SK-N-SH treated with all-trans-retinoic acid at 6 μM for 48 hours (cell line): ENCODE measurements at regions not wholly inside any gene's neighbourhood (a gene's known extent, or its start where the extent isn't known, plus 50 kb on each side); places are given as distances from the start of the nearest gene placed in this dataset.

ENCODE experiments used
- ATAC-seq: fragments of 200-7000 bp; cut with Tn5 transposase; 3 replicates; pipeline ENCODE4 v1.9.1; 2020; ENCODE audit warnings: mild to moderate bottlenecking, moderate library complexity
- ARNTL ChIP-seq: fragments of 450-650 bp; formaldehyde crosslinking; IDR thresholded peaks from 2 replicates; pipeline ENCODE4 v1.5.0; 2020; ENCODE audit warnings: low read depth, mild to moderate bottlenecking, moderate library complexity, borderline replicate concordance
- BACH2 ChIP-seq: fragments of 250-450 bp; sonication (Bioruptor Pico); IDR thresholded peaks from 2 replicates; pipeline ENCODE4 v1.9.0; 2021; ENCODE audit warnings: mild to moderate bottlenecking, borderline replicate concordance
- CSDC2 ChIP-seq: fragments of 250-450 bp; sonication (Bioruptor Pico); IDR thresholded peaks from 2 replicates; pipeline ENCODE4 v1.5.0; 2020; ENCODE audit warnings: mild to moderate bottlenecking, moderate library complexity
- CSRNP3 ChIP-seq: fragments of 250-450 bp; sonication (Bioruptor Pico); IDR thresholded peaks from 2 replicates; pipeline ENCODE4 v1.5.1; 2021; ENCODE audit warnings: mild to moderate bottlenecking, moderate library complexity
- GLIS3 ChIP-seq: fragments of 250-450 bp; sonication (Bioruptor Pico); IDR thresholded peaks from 2 replicates; pipeline ENCODE4 v1.5.0; 2020; ENCODE audit warnings: mild to moderate bottlenecking, moderate library complexity
- ISL1 ChIP-seq: fragments of 250-450 bp; sonication (Bioruptor Pico); IDR thresholded peaks from 2 replicates; pipeline ENCODE4 v2.1.2; 2022; ENCODE audit warnings: mild to moderate bottlenecking, moderate library complexity
- PATZ1 ChIP-seq: fragments of 250-450 bp; sonication (Bioruptor Pico); IDR thresholded peaks from 2 replicates; pipeline ENCODE4 v1.8.0; 2020; ENCODE audit warnings: mild to moderate bottlenecking, moderate library complexity, borderline replicate concordance
- POU6F1 ChIP-seq: fragments of 250-450 bp; sonication (Bioruptor Pico); IDR thresholded peaks from 2 replicates; pipeline ENCODE4 v1.8.0; 2021; ENCODE audit warnings: low read depth, mild to moderate bottlenecking, moderate library complexity, borderline replicate concordance
- RARB ChIP-seq: fragments of 250-450 bp; sonication (Bioruptor Pico); IDR thresholded peaks from 2 replicates; pipeline ENCODE4 v1.8.0; 2021; ENCODE audit warnings: mild to moderate bottlenecking, moderate library complexity
- SNAI2 ChIP-seq: fragments of 250-450 bp; sonication (Bioruptor Pico); IDR thresholded peaks from 2 replicates; pipeline ENCODE4 v1.5.0; 2020; ENCODE audit warnings: mild to moderate bottlenecking, moderate library complexity
- TOX ChIP-seq: fragments of 250-450 bp; sonication (Bioruptor Pico); IDR thresholded peaks from 2 replicates; pipeline ENCODE4 v1.8.0; 2021; ENCODE audit warnings: mild to moderate bottlenecking, moderate library complexity, borderline replicate concordance
- TSHZ2 ChIP-seq: fragments of 250-450 bp; sonication (Bioruptor Pico); IDR thresholded peaks from 2 replicates; pipeline ENCODE4 v1.5.0; 2020; ENCODE audit warnings: mild to moderate bottlenecking, moderate library complexity
- ZC3H10 ChIP-seq: fragments of 250-450 bp; sonication (Bioruptor Pico); IDR thresholded peaks from 2 replicates; pipeline ENCODE4 v1.5.1; 2021; ENCODE audit warnings: mild to moderate bottlenecking, moderate library complexity
- ZFP3 ChIP-seq: fragments of 250-450 bp; sonication (Bioruptor Pico); IDR thresholded peaks from 2 replicates; pipeline ENCODE4 v1.5.0; 2020; ENCODE audit warnings: mild to moderate bottlenecking, moderate library complexity
- ZFP30 ChIP-seq: fragments of 450-650 bp; formaldehyde crosslinking; IDR thresholded peaks from 2 replicates; pipeline ENCODE4 v1.5.0; 2022; ENCODE audit warnings: mild to moderate bottlenecking, moderate library complexity
- ZNF565 ChIP-seq: fragments of 450-650 bp; formaldehyde crosslinking; conservative IDR thresholded peaks from 2 replicates; pipeline ENCODE4 v1.5.0; 2020; ENCODE audit warnings: low read depth, mild to moderate bottlenecking, moderate library complexity
- ZNF70 ChIP-seq: fragments of 450-650 bp; formaldehyde crosslinking; IDR thresholded peaks from 2 replicates; pipeline ENCODE4 v1.5.0; 2020; ENCODE audit warnings: mild to moderate bottlenecking, moderate library complexity
- ZNF8 ChIP-seq: fragments of 450-650 bp; formaldehyde crosslinking; IDR thresholded peaks from 2 replicates; pipeline ENCODE4 v1.5.0; 2020; ENCODE audit warnings: mild to moderate bottlenecking, moderate library complexity
- TF ChIP-seq, protein P1 (sequence below): fragments of 250-450 bp; sonication (Bioruptor Pico); IDR thresholded peaks from 2 replicates; pipeline ENCODE4 v1.5.1; 2020; ENCODE audit warnings: low read depth, mild to moderate bottlenecking, moderate library complexity

DNA sequence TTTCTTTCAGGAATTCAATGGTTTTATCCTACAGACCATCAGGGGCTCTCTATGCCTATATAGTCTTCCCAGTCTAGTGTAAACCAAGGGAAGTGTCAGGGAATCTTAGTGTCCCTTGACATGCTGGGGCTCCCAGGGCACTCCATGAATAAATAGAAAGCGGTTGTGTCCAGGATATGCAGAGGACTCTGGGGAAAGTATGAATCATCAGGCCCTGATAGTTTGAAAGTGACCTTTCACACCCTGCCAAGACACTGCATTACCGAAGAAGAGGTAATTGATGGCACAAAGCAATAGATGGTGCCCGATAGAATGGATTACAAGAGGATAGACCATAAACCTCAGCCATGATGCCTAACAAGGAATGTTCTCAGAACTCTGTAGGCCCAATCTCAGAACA, 163.3 kb upstream of the DAPK1 start:
- no peak for TF ChIP-seq SNAI2 (CRISPR knock-in tag)
- TF ChIP-seq BACH2 = no peak
- TF ChIP-seq PATZ1 (CRISPR knock-in tag) = no peak
- TF ChIP-seq ZFP30 (CRISPR knock-in tag) = no peak
- no peak for TF ChIP-seq RARB (CRISPR knock-in tag)
- TF ChIP-seq, protein P1, sequence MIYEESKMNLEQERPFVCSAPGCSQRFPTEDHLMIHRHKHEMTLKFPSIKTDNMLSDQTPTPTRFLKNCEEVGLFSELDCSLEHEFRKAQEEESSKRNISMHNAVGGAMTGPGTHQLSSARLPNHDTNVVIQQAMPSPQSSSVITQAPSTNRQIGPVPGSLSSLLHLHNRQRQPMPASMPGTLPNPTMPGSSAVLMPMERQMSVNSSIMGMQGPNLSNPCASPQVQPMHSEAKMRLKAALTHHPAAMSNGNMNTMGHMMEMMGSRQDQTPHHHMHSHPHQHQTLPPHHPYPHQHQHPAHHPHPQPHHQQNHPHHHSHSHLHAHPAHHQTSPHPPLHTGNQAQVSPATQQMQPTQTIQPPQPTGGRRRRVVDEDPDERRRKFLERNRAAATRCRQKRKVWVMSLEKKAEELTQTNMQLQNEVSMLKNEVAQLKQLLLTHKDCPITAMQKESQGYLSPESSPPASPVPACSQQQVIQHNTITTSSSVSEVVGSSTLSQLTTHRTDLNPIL (CRISPR knock-in tag) = no peak
- no peak for TF ChIP-seq TOX (CRISPR knock-in tag)
- no peak for TF ChIP-seq POU6F1
- ATAC-seq = no peak

GRCh38 chr9:87336407-87336806, 161.3 kb upstream of the DAPK1 start:
- no peak for ATAC-seq
- TF ChIP-seq POU6F1 (no peak), BACH2 (no peak), ZNF70 (CRISPR knock-in tag) (no peak), PATZ1 (CRISPR knock-in tag) (no peak), CSRNP3 (CRISPR knock-in tag) (no peak), CSDC2 (CRISPR knock-in tag) (no peak), TSHZ2 (CRISPR knock-in tag) (no peak), ISL1 (CRISPR knock-in tag) (no peak), TOX (CRISPR knock-in tag) (no peak), RARB (CRISPR knock-in tag) (no peak), ZNF8 (CRISPR knock-in tag) (no peak), ZFP3 (no peak), ZNF565 (no peak), GLIS3 (CRISPR knock-in tag) (no peak), ZC3H10 (CRISPR knock-in tag) (no peak), ARNTL (CRISPR knock-in tag) (no peak), ZFP30 (CRISPR knock-in tag) (no peak)
- TF ChIP-seq, protein P1 (CRISPR knock-in tag) = no peak
